ENCODE measurements at regions not wholly inside any gene's neighbourhood (a gene's known extent, or its start where the extent isn't known, plus 50 kb on each side); places are given as distances from the start of the nearest gene placed in this dataset.

GRCh38 chr1:191687721-191688120 lies 470.5 kb upstream of the RGS18 start:
- TF ChIP-seq, protein P1, sequence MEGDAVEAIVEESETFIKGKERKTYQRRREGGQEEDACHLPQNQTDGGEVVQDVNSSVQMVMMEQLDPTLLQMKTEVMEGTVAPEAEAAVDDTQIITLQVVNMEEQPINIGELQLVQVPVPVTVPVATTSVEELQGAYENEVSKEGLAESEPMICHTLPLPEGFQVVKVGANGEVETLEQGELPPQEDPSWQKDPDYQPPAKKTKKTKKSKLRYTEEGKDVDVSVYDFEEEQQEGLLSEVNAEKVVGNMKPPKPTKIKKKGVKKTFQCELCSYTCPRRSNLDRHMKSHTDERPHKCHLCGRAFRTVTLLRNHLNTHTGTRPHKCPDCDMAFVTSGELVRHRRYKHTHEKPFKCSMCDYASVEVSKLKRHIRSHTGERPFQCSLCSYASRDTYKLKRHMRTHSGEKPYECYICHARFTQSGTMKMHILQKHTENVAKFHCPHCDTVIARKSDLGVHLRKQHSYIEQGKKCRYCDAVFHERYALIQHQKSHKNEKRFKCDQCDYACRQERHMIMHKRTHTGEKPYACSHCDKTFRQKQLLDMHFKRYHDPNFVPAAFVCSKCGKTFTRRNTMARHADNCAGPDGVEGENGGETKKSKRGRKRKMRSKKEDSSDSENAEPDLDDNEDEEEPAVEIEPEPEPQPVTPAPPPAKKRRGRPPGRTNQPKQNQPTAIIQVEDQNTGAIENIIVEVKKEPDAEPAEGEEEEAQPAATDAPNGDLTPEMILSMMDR (IDR thresholded peaks at IDR 0.05), result no peak
- TF ChIP-seq POLR2AphosphoS5 (IDR thresholded peaks at IDR 0.05; ENCODE audit: insufficient read depth in 1 of 2, low read depth in 1 of 2), result no peak
- no peak for TF ChIP-seq POLR2A (IDR thresholded peaks at IDR 0.05)

All from vagina (tissue), 2 donors.